IMR-90 (cell line): ENCODE measurements at regions not wholly inside any gene's neighbourhood (a gene's known extent, or its start where the extent isn't known, plus 50 kb on each side); places are given as distances from the start of the nearest gene placed in this dataset.

Experiments
- ATAC-seq: fragments of 200-7000 bp; cut with Tn5 transposase; 2 replicates; pipeline ENCODE4 v1.9.1; 2020; ENCODE audit warnings: low read depth, mild to moderate bottlenecking, moderate library complexity
- BruUV-seq: library from RNA; stranded (reverse); fragments of 400-500 nt; replicated peaks from 2 replicates; lab custom pipeline; 2021; lab: Mats Ljungman, UMichigan
- CTCF ChIA-PET: fragments of 300-600 bp; formaldehyde crosslinking; extraction: SDS; loops from one replicate; lab custom pipeline; 2021; ENCODE audit warnings: antibody characterized with exemption; lab: Yijun Ruan, JAX
- POLR2A ChIA-PET: fragments of 300-600 bp; sonication (Branson Sonifier 250); formaldehyde crosslinking; loops from one replicate; lab custom pipeline; 2022; ENCODE audit warnings: antibody characterized with exemption; ENCODE audit not compliant: unreplicated experiment; lab: Charles Lee
- DNase-seq: peaks from one replicate; pipeline ENCODE4 v3.0.0; 2013
- H2AFZ ChIP-seq: replicated peaks from 2 replicates; pipeline ENCODE3; 2013; ENCODE audit warnings: low read length, mild to moderate bottlenecking; ENCODE audit not compliant: poor library complexity
- H2AK5ac ChIP-seq: 2 replicates; pipeline ENCODE4 v1.6.1; 2013; ENCODE audit warnings: low read depth, low read length, inconsistent platforms
- H2AK9ac ChIP-seq: replicated peaks from 2 replicates; pipeline ENCODE3; 2013; ENCODE audit warnings: mild to moderate bottlenecking, low read depth, low read length, moderate library complexity; ENCODE audit not compliant: poor library complexity
- H2BK120ac ChIP-seq: 2 replicates; pipeline ENCODE4 v1.6.1; 2013; ENCODE audit warnings: low read depth, low read length, inconsistent platforms
- H2BK15ac ChIP-seq: 3 replicates; pipeline ENCODE4 v1.6.1; 2013; ENCODE audit warnings: low read depth, low read length, inconsistent platforms
- H2BK20ac ChIP-seq: 2 replicates; pipeline ENCODE4 v1.6.1; 2013; ENCODE audit warnings: low read depth, mild to moderate bottlenecking, inconsistent platforms, low read length, moderate library complexity
- H2BK5ac ChIP-seq: 2 replicates; pipeline ENCODE4 v1.6.1; 2013; ENCODE audit warnings: mild to moderate bottlenecking, low read depth, low read length, inconsistent platforms; ENCODE audit not compliant: poor library complexity, severe bottlenecking
- H3K14ac ChIP-seq: replicated peaks from 2 replicates; pipeline ENCODE4 v1.6.1; 2013; ENCODE audit warnings: low read depth, low read length, inconsistent platforms
- H3K18ac ChIP-seq: 2 replicates; pipeline ENCODE4 v1.6.1; 2013; ENCODE audit warnings: low read depth, low read length, control low read depth
- H3K23ac ChIP-seq: 2 replicates; pipeline ENCODE4 v1.6.1; 2013; ENCODE audit warnings: low read depth, low read length, inconsistent platforms
- H3K27ac ChIP-seq: 2 replicates; pipeline ENCODE4 v1.5.1; 2013; ENCODE audit warnings: mild to moderate bottlenecking, control low read depth, low read length; ENCODE audit not compliant: insufficient read depth
- H3K27me3 ChIP-seq: 2 replicates; pipeline ENCODE4 v1.6.1; 2013; ENCODE audit warnings: low read length; ENCODE audit not compliant: control insufficient read depth, insufficient read depth
- H3K36me3 ChIP-seq: 2 replicates; pipeline ENCODE4 v1.6.1; 2013; ENCODE audit warnings: low read length, mixed read lengths; ENCODE audit not compliant: control insufficient read depth, insufficient read depth
- H3K4ac ChIP-seq: 2 replicates; pipeline ENCODE4 v1.6.1; 2013; ENCODE audit warnings: low read depth, low read length, inconsistent platforms
- H3K4me1 ChIP-seq: 2 replicates; pipeline ENCODE4 v1.6.1; 2013; ENCODE audit warnings: low read length, mixed read lengths; ENCODE audit not compliant: control insufficient read depth, insufficient read depth
- H3K4me2 ChIP-seq: 2 replicates; pipeline ENCODE4 v1.6.1; 2013; ENCODE audit warnings: low read depth, mild to moderate bottlenecking, control low read depth, low read length, moderate library complexity
- H3K4me3 ChIP-seq: 2 replicates; pipeline ENCODE4 v1.5.1; 2013; ENCODE audit warnings: low read depth, mild to moderate bottlenecking, control low read depth, low read length, moderate library complexity; ENCODE audit not compliant: insufficient read depth
- H3K56ac ChIP-seq: 2 replicates; pipeline ENCODE4 v1.6.1; 2013; ENCODE audit warnings: low read length, inconsistent platforms; ENCODE audit not compliant: insufficient read depth; ENCODE audit errors: extremely low read depth
- H3K79me1 ChIP-seq, 2 experiments: 2 replicates each; pipeline ENCODE4 v1.6.1; 2013; ENCODE audit warnings: low read length in 2 of 2, inconsistent platforms in 1 of 2, low read depth in 1 of 2
- H3K9ac ChIP-seq: 2 replicates; pipeline ENCODE4 v1.6.1; 2013; ENCODE audit warnings: low read depth, low read length, control low read depth
- H3K9me1 ChIP-seq: 2 replicates; pipeline ENCODE4 v1.6.1; 2013; ENCODE audit warnings: low read length, inconsistent platforms; ENCODE audit not compliant: insufficient read depth
- H3K9me3 ChIP-seq: 2 replicates; pipeline ENCODE4 v1.6.1; 2013; ENCODE audit warnings: low read length; ENCODE audit not compliant: control insufficient read depth, insufficient read depth
- H4K20me1 ChIP-seq: 2 replicates; pipeline ENCODE4 v1.6.1; 2013; ENCODE audit warnings: low read length, inconsistent platforms; ENCODE audit not compliant: insufficient read depth
- H4K5ac ChIP-seq: 2 replicates; pipeline ENCODE4 v1.6.1; 2013; ENCODE audit warnings: mild to moderate bottlenecking, low read depth, low read length, control low read depth
- H4K8ac ChIP-seq, 2 experiments: 2 replicates each; pipeline ENCODE4 v1.6.1; 2013; ENCODE audit warnings: low read depth in 2 of 2, low read length in 2 of 2, control low read depth in 1 of 2, inconsistent platforms in 1 of 2
- H4K91ac ChIP-seq: 2 replicates; pipeline ENCODE4 v1.6.1; 2013; ENCODE audit warnings: low read depth, low read length, inconsistent platforms; ENCODE audit not compliant: insufficient read depth
- BHLHE40 ChIP-seq: fragments of 150-350 bp; IDR thresholded peaks from 2 replicates; pipeline ENCODE4 v1.6.1; 2016; ENCODE audit warnings: mild to moderate bottlenecking, low read depth, low read length
- CEBPB ChIP-seq: IDR thresholded peaks from 2 replicates; pipeline ENCODE4 v1.6.1; 2012; ENCODE audit warnings: low read depth, low read length, improper control_type of control experiment
- CHD1 ChIP-seq: IDR thresholded peaks from 2 replicates; pipeline ENCODE4 v1.6.1; 2012; ENCODE audit warnings: low read depth, low read length, improper control_type of control experiment
- CTCF ChIP-seq: conservative IDR thresholded peaks from 2 replicates; pipeline ENCODE4 v1.5.1; 2012; ENCODE audit warnings: mild to moderate bottlenecking, low read depth, low read length, improper control_type of control experiment
- FOS ChIP-seq: fragments of 150-350 bp; IDR thresholded peaks from 2 replicates; pipeline ENCODE4 v1.6.1; 2016; ENCODE audit warnings: low read depth, low read length
- MAFK ChIP-seq: IDR thresholded peaks from 2 replicates; pipeline ENCODE4 v1.6.1; 2012; ENCODE audit warnings: low read depth, low read length, improper control_type of control experiment
- MXI1 ChIP-seq: IDR thresholded peaks from 2 replicates; pipeline ENCODE4 v1.6.1; 2012; ENCODE audit warnings: low read depth, mild to moderate bottlenecking, low read length, moderate library complexity, borderline replicate concordance
- NFE2L2 ChIP-seq: fragments of 150-350 bp; IDR thresholded peaks from 2 replicates; pipeline ENCODE4 v1.6.1; 2016; ENCODE audit warnings: low read depth, mild to moderate bottlenecking, low read length
- RAD21 ChIP-seq: IDR thresholded peaks from 2 replicates; pipeline ENCODE4 v1.6.1; 2012; ENCODE audit warnings: low read length, improper control_type of control experiment
- RCOR1 ChIP-seq: IDR thresholded peaks from 2 replicates; pipeline ENCODE4 v1.6.1; 2012; ENCODE audit warnings: mild to moderate bottlenecking, low read length, improper control_type of control experiment; ENCODE audit not compliant: insufficient replicate concordance
- RFX5 ChIP-seq: IDR thresholded peaks from 2 replicates; pipeline ENCODE4 v1.8.0; 2012; ENCODE audit warnings: low read depth, mild to moderate bottlenecking, low read length, moderate library complexity
- SMC3 ChIP-seq: fragments of 150-350 bp; IDR thresholded peaks from 2 replicates; pipeline ENCODE4 v1.6.1; 2016; ENCODE audit warnings: low read depth, mild to moderate bottlenecking, antibody characterized with exemption, low read length, moderate library complexity
- WGBS, 2 experiments: methylation state at CpG; one replicate each; pipeline versions ENCODE4 v1.1.5 to v1.1.7; 2013; ENCODE audit warnings: missing lambda C conversion rate in 2 of 2; ENCODE audit not compliant: insufficient read length in 1 of 2; ENCODE audit errors: extremely low coverage in 2 of 2; 5-methylcytosine and 5-hydroxymethylcytosine counted together
- dilution Hi-C: fragments of 300-500 bp; cut with HindIII; formaldehyde crosslinking; loops from one replicate; pipeline ENCODE4 v1.14.3; 2018; ENCODE audit warnings: low sequenced_read_pairs; ENCODE audit not compliant: unreplicated experiment
- in situ Hi-C: fragments of 300-500 bp; cut with MboI; formaldehyde crosslinking; loops from 3 replicates; pipeline ENCODE4 v1.14.3; 2019; ENCODE audit warnings: low sequenced_read_pairs, inconsistent platforms, mixed read lengths
- intact Hi-C: fragments of 100-400 bp; cut with micrococcal nuclease; formaldehyde crosslinking; loops from 2 replicates; pipeline ENCODE4 v1.10.0; 2022

DNA sequence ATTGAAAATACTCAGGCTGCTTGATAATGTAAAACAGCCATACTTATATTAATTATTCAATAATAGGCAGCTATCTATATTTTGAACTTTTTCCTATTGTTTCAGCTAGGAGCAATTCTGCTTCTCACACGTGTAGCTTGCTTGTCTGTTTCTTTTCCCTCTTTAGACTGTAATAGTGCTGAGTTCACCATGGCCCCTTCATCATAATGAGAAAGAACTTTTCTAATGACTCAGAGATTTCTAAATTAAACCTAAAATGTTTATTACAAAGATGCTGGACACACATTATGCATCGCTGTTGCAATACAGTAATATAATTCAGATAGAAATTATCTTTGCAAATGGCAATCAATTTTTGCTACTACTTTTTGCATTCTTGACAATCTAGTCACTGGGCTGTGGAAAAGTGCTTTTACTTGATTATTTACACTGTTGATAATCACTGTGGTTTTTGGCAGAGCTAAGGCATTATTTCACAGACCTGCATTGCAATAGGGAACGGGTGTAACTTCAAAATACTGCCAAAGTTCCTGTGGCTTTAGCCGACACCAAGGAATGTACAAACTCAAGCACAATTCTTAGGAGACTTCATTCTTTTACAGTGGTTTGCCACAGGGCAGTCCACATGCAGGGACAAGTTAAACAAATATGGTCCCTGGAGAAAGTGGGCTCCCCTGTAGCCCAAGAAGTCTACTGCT is 281.0 kb upstream of the TBL1XR1 start:
- H2BK5ac ChIP-seq = peak overlapping the region; percentile 81
- H2BK120ac ChIP-seq = peak overlapping the region; percentile 89
- no peaks in the 10 kb centered on the region for H3K36me3 ChIP-seq
- H2AK9ac ChIP-seq = no peak overlapping the region
- H4K8ac ChIP-seq = peak overlapping the region in 1 of 2 experiments; percentile 79; a peak in 2 of 4 replicates
- dilution Hi-C loops = no loop called here
- H3K4ac ChIP-seq = peak overlapping the region; percentile 22; the same call in 1 of the 2 replicates
- H3K79me1 ChIP-seq = no peaks in the 10 kb centered on the region
- intact Hi-C loops = loop anchor here (1.0 to 10.0 kb wide), 7 partner anchors 118 to 907 kb away; no protein-coding TSS in a partner anchor
- 0 out of 2 replicates have a peak overlapping the region, but pooled peaks have one; percentile 7 for H4K91ac ChIP-seq
- H3K56ac ChIP-seq = peak overlapping the region; percentile 11; the same call in 1 of the 2 replicates
- no peaks in the 10 kb centered on the region for H4K20me1 ChIP-seq
- peak overlapping the region; percentile 75 for H2BK20ac ChIP-seq
- H3K23ac ChIP-seq = no peak overlapping the region
- in situ Hi-C loops = no loop called here
- H3K4me2 ChIP-seq = peak overlapping the region; percentile 63
- ATAC-seq (peak; percentile 91), DNase-seq (peak; percentile 100)
- no peaks in the 10 kb centered on the region for H3K27me3 ChIP-seq
- POLR2A ChIA-PET = no interaction called here
- peak overlapping the region; percentile 18 for H2AFZ ChIP-seq
- peak overlapping the region; percentile 94 for H3K18ac ChIP-seq
- H3K9me1 ChIP-seq = no peaks in the 10 kb centered on the region
- H3K9ac ChIP-seq = no peak overlapping the region
- whole genome bisulfite sequencing, 2 experiments = no CpG with 5 or more reads among the region's 4 CpGs
- no peak overlapping the region for H3K4me3 ChIP-seq
- no peaks in the 10 kb centered on the region for H3K9me3 ChIP-seq
- no peak overlapping the region for H2AK5ac ChIP-seq
- H2BK15ac ChIP-seq = 0 out of 3 replicates have a peak overlapping the region, but pooled peaks have one; percentile 2
- BruUV-seq = no TSS peak
- CTCF ChIA-PET = interaction anchor here (0.9 kb wide), 1 partner anchor 639 kb away, joined by 6 read pairs; no protein-coding TSS in a partner anchor
- H3K4me1 ChIP-seq = peaks cover 8% of the 10 kb centered on the region
- TF ChIP-seq MAFK = peak; percentile 60; the same call in 1 of the 2 replicates
- TF ChIP-seq RCOR1 = peak; percentile 59
- peak; percentile 73 for TF ChIP-seq BHLHE40
- peak; percentile 72; the same call in 1 of the 2 replicates for TF ChIP-seq NFE2L2
- peak; percentile 94 for TF ChIP-seq CEBPB
- 0 out of 2 replicates have a peak, but pooled peaks have one; percentile 46 for TF ChIP-seq MXI1
- TF ChIP-seq CTCF = no peak
- peak; percentile 88 for TF ChIP-seq FOS
- peak; percentile 41 for TF ChIP-seq RAD21
- no peak for TF ChIP-seq CHD1
- TF ChIP-seq SMC3 = peak; percentile 2; the same call in 1 of the 2 replicates
- TF ChIP-seq RFX5 = no peak
- peak overlapping the region; percentile 79; the same call in 1 of the 2 replicates for H3K27ac ChIP-seq
- H4K5ac ChIP-seq = peak overlapping the region; percentile 68; the same call in 1 of the 2 replicates
- no peak overlapping the region for H3K14ac ChIP-seq
